ENCODE measurements at regions not wholly inside any gene's neighbourhood (a gene's known extent, or its start where the extent isn't known, plus 50 kb on each side); places are given as distances from the start of the nearest gene placed in this dataset.

DNA sequence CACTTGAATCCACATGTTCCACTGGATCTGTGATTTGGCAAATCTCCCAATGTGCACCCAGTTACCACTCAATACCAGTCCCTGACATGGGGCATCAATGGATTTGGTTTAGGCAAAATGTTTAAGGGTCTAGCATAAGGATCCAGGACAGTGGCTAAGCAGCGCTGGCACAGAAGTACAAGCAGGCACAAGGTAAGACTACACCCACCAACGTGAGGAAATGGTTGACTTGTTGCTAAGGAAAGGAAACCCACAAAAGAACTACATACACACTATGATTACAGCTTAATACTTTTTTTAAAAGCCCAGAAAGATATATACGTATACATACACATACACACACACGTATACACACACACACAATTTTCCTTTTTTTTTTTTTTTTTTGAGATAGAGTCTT, 79.0 kb downstream of the DNAAF9 start:
- TF ChIP-seq, protein P1, sequence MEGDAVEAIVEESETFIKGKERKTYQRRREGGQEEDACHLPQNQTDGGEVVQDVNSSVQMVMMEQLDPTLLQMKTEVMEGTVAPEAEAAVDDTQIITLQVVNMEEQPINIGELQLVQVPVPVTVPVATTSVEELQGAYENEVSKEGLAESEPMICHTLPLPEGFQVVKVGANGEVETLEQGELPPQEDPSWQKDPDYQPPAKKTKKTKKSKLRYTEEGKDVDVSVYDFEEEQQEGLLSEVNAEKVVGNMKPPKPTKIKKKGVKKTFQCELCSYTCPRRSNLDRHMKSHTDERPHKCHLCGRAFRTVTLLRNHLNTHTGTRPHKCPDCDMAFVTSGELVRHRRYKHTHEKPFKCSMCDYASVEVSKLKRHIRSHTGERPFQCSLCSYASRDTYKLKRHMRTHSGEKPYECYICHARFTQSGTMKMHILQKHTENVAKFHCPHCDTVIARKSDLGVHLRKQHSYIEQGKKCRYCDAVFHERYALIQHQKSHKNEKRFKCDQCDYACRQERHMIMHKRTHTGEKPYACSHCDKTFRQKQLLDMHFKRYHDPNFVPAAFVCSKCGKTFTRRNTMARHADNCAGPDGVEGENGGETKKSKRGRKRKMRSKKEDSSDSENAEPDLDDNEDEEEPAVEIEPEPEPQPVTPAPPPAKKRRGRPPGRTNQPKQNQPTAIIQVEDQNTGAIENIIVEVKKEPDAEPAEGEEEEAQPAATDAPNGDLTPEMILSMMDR (IDR thresholded peaks at IDR 0.05): no peak
- no peak for TF ChIP-seq POLR2A (IDR thresholded peaks at IDR 0.05)

Data from adrenal gland (tissue), 5 donors.